ENCODE measurements at regions not wholly inside any gene's neighbourhood (a gene's known extent, or its start where the extent isn't known, plus 50 kb on each side); places are given as distances from the start of the nearest gene placed in this dataset.

GRCh38 chr7:127484954-127485353 is 92.4 kb upstream of the ZNF800 start:
- Mint-ChIP-seq H3K27ac (ENCODE audit: low read depth, unreplicated experiment) (no peak overlapping the region), H3K27me3 (ENCODE audit: insufficient read depth, unreplicated experiment) (peaks cover 47% of the 10 kb centered on the region), H3K9me3 (ENCODE audit: unreplicated experiment) (no peaks in the 10 kb centered on the region), H3K4me1 (ENCODE audit: insufficient read depth, unreplicated experiment) (no peaks in the 10 kb centered on the region), H3K4me3 (ENCODE audit: unreplicated experiment) (no peak overlapping the region), H3K36me3 (ENCODE audit: insufficient read depth, unreplicated experiment) (no peaks in the 10 kb centered on the region)
- TF ChIP-seq CTCF (IDR thresholded peaks at IDR 0.05; ENCODE audit: unreplicated experiment) = no peak
- ChIA-PET POLR2A (no interaction called here), CTCF (interaction anchor here (0.6 kb wide), 2 partner anchors 45 to 282 kb away, joined by 3 read pairs; no protein-coding TSS in a partner anchor)
- BruUV-seq (replicated peaks) = no TSS peak
- intact Hi-C loops (cut with micrococcal nuclease) = no loop called here
- DNase-seq (ENCODE audit: unreplicated experiment) = no peak

GRCh38 chr7:127478461-127478860 is 86.0 kb upstream of the ZNF800 start:
- Mint-ChIP-seq H3K4me1 (ENCODE audit: insufficient read depth, unreplicated experiment) (no peaks in the 10 kb centered on the region), H3K36me3 (ENCODE audit: insufficient read depth, unreplicated experiment) (no peaks in the 10 kb centered on the region), H3K9me3 (ENCODE audit: unreplicated experiment) (no peaks in the 10 kb centered on the region), H3K27me3 (ENCODE audit: insufficient read depth, unreplicated experiment) (peaks cover 78% of the 10 kb centered on the region), H3K4me3 (ENCODE audit: unreplicated experiment) (no peak overlapping the region), H3K27ac (ENCODE audit: low read depth, unreplicated experiment) (no peak overlapping the region)
- ChIA-PET POLR2A (interaction anchor here (0.6 kb wide), 1 partner anchor 13 kb away, joined by 3 read pairs; no protein-coding TSS in a partner anchor), CTCF (interaction anchor here (0.9 kb wide), 1 partner anchor 13 kb away, joined by 5 read pairs; no protein-coding TSS in a partner anchor)
- BruUV-seq (replicated peaks) = no TSS peak
- intact Hi-C loops (cut with micrococcal nuclease) = no loop called here
- no peak for DNase-seq (ENCODE audit: unreplicated experiment)
- TF ChIP-seq CTCF (IDR thresholded peaks at IDR 0.05; ENCODE audit: unreplicated experiment) = no peak

GRCh38 chr7:127478024-127478355 is 85.5 kb upstream of the ZNF800 start:
- Mint-ChIP-seq H3K27ac (ENCODE audit: low read depth, unreplicated experiment) (no peak overlapping the region), H3K36me3 (ENCODE audit: insufficient read depth, unreplicated experiment) (no peaks in the 10 kb centered on the region), H3K4me3 (ENCODE audit: unreplicated experiment) (no peak overlapping the region), H3K9me3 (ENCODE audit: unreplicated experiment) (no peaks in the 10 kb centered on the region), H3K4me1 (ENCODE audit: insufficient read depth, unreplicated experiment) (no peaks in the 10 kb centered on the region), H3K27me3 (ENCODE audit: insufficient read depth, unreplicated experiment) (peaks cover 78% of the 10 kb centered on the region)
- ChIA-PET CTCF (interaction anchor here (0.9 kb wide), 1 partner anchor 13 kb away, joined by 5 read pairs; no protein-coding TSS in a partner anchor), POLR2A (no interaction called here)
- no TSS peak for BruUV-seq (replicated peaks)
- intact Hi-C loops (cut with micrococcal nuclease) = no loop called here
- TF ChIP-seq CTCF (IDR thresholded peaks at IDR 0.05; ENCODE audit: unreplicated experiment) = no peak
- no peak for DNase-seq (ENCODE audit: unreplicated experiment)

- H3K27ac Mint-ChIP-seq (ENCODE audit: low read depth, unreplicated experiment) = no peak overlapping the region
- H3K4me1 Mint-ChIP-seq (ENCODE audit: insufficient read depth, unreplicated experiment) = no peaks in the 10 kb centered on the region
- no peak for TF ChIP-seq CTCF (IDR thresholded peaks at IDR 0.05; ENCODE audit: unreplicated experiment)
- H3K36me3 Mint-ChIP-seq (ENCODE audit: insufficient read depth, unreplicated experiment) = no peaks in the 10 kb centered on the region
- POLR2A ChIA-PET = no interaction called here
- no peak for DNase-seq (ENCODE audit: unreplicated experiment)
- no peak overlapping the region for H3K4me3 Mint-ChIP-seq (ENCODE audit: unreplicated experiment)
- CTCF ChIA-PET = interaction anchor here (0.9 kb wide), 1 partner anchor 14 kb away, joined by 5 read pairs; no protein-coding TSS in a partner anchor
- no TSS peak for BruUV-seq (replicated peaks)
- no peaks in the 10 kb centered on the region for H3K9me3 Mint-ChIP-seq (ENCODE audit: unreplicated experiment)
- peaks cover 78% of the 10 kb centered on the region for H3K27me3 Mint-ChIP-seq (ENCODE audit: insufficient read depth, unreplicated experiment)
- intact Hi-C loops (cut with micrococcal nuclease) = no loop called here
Observed at GRCh38 chr7:127477295-127478023, 85.0 kb upstream of the ZNF800 start.
